ENCODE measurements at regions not wholly inside any gene's neighbourhood (a gene's known extent, or its start where the extent isn't known, plus 50 kb on each side); places are given as distances from the start of the nearest gene placed in this dataset.
A peak's percentile ranks its signal among the peaks of the same experiment; 100 is the strongest.

DNA sequence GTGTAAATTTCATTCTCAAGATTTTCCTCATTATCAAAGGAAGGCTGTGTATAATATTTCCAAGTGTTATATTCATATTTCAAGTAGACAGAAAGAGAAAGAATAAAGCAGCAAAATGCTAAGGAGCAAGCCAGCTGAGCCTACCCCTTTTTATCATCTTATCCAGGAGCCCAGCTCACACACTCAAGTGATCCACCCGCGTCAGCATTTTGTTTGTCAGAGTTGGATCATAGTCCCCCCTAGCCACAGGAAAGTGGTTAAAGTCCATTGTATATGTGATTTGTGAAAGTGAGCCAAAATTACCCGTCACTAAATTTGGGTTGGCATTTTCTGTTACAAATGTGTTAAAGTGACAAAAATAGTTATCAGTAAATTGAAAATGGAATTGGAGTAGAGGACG lies 289.3 kb upstream of the CTSO start:
- no peak for ATAC-seq (ENCODE audit: poor library complexity)
- intact Hi-C loops (cut with DNase I): no loop called here
- DNase-seq: no peak

DNA sequence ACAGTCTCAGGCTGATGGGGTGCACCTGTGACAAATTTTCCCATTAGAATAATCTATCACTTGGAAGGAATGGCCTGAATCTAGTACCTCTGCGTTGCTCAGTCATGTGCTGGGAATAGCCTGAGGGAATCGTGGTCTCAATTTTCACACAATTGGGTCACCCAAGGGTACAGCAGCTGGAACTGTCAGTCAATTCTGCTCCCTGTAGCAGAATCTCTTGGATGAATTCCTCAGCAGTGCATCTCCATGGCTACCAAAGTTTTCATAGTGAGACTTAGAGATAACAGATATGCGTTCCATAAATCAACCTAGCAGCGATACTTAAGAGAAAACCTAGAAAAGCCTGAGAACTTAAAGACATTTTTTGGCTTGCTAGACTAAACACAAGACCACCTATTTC lies 288.7 kb upstream of the CTSO start:
- intact Hi-C loops (cut with DNase I): no loop called here
- no peak for ATAC-seq (ENCODE audit: poor library complexity)
- DNase-seq: no peak

DNA sequence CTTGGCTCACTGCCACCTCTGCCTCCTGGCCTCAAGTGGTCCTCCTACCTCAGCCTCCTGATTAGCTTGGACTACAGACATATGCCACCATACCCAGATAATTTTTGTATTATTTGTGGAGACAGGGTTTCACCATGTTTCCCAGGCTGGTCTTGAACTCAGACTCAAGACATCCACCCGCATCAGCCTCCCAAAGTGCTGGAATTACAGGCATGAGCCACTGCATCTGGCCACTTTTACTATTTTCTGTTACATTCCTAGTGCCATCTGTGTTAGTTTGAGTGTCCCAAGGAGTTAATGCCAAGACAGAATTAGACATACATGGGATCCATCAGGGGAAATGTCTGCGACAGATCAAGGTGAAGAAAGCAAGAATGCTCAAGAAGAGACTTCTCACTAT lies 288.2 kb upstream of the CTSO start:
- no peak for DNase-seq
- no peak for ATAC-seq (ENCODE audit: poor library complexity)
- intact Hi-C loops (cut with DNase I): no loop called here

DNA sequence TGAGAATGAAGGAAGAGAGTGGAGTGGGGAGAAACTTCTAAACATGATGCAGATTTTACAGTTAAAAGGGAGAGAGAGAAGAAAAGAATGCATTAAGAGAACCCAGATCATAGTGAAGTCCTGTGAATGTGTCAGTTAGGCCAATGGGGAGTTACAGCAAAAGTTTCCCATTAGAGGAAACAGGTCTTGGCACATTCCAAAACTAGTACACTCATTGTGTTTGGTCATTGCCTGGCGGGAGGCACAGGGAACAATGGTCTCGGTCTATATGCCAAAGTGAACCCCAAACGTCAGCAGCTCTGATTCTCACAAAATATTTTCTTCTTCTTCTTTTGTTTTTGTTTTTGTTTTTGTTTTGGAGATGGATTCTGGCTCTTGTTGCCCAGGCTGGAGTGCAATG lies 284.5 kb upstream of the CTSO start:
- DNase-seq: no peak
- intact Hi-C loops (cut with DNase I): no loop called here
- no peak for ATAC-seq (ENCODE audit: poor library complexity)

DNA sequence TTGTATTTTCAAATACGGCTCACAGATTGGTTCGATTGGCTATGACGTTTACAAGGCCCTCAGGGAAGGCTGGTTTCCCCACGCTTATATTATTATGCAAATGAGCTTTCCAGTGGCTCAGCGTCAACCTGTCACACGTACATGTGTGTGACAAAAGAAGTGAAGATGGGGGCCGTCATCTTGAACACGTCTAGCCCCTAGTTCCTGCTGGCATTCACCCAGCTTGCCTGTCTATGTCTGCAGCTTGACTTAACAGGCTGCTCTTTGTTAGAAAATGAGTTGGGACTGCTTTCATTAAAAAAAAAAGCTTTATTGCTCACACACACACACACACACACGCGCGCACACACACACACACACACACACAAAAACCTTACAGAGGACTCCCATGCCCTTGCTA lies 283.6 kb upstream of the CTSO start:
- DNase-seq (no peak), ATAC-seq (ENCODE audit: poor library complexity) (no peak)
- intact Hi-C loops (cut with DNase I): no loop called here

DNA sequence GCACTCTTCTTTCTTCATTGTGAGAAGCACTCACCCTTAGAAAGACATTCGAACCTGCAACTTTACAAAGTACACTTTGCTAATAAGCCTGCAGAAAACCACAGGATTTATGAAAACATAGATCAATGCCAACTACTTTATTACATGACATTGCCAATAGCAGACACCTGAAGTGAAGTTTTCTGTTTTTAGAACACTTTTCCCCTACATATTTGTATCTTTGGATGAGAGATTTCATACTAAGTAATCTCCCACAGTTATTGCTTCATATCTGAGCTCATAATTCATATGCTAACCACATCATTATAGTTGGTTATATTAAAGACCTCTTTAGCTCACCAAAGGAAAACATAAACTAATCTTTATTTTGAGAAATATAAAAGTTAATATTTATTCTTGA lies 276.5 kb upstream of the CTSO start:
- DNase-seq: no peak
- intact Hi-C loops (cut with DNase I): no loop called here
- no peak for ATAC-seq (ENCODE audit: poor library complexity)

DNA sequence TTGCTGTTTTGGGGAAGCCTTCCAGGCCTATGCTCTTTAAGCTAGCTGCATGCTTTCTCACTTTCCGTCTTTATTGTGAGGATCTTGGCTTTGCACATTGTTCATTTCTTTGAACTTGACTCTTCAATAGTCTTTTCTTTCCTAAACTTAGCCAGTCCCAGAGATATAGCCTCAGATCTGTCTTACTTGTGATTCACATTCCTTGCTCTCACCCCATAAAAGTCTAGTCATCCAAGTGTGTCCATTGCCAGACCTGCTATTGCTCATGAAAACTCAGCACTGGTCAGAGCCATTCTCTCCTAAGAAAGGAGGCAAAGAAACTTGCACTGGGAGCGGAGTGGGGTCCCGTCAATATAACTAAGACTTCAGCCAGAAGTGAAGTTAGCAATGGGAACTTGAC lies 275.0 kb upstream of the CTSO start:
- ATAC-seq (ENCODE audit: poor library complexity): no peak
- DNase-seq: no peak
- intact Hi-C loops (cut with DNase I): no loop called here

DNA sequence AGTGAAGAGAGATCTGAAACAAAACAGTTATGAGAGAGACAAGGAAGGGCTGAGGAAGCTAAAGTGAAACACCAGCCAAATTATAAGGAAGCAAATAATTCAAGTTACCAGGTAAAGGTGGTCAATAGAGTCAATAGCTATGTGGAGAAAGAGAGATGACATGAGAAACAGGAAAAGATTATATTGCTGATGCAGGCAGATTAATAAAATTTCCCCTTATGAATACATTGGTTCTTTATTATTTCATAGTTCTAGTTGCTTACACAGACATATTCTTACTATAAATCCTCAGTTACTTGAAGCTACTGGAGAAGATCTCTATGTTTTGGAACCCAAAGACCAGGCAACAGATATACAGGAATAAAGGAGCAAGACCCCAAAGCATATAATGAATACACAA lies 273.7 kb upstream of the CTSO start:
- no peak for ATAC-seq (ENCODE audit: poor library complexity)

DNA sequence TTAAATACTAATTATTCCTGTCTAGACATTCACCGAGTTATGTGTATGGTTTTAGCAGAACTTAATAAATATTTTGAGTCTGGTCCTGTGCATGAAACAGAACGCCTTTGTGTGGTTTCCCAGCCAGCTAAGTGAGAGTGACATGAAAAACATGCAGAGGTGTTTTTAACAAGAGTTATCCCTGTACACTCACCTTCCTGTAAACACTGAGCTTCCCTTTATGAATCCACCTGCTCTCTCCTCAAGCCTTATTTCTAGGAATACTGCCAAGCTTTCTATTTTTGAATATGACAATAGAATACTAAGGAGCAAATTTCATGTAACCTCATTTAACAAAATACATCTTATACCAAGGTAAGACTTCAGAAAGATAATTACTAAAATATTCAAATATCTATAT lies 270.3 kb upstream of the CTSO start:
- ATAC-seq (ENCODE audit: poor library complexity) (no peak), DNase-seq (no peak)
- intact Hi-C loops (cut with DNase I): no loop called here

More for the DNA sequence above, 273.7 kb upstream of the CTSO start:
- no peak for DNase-seq
- intact Hi-C loops (cut with DNase I): no loop called here

DNA sequence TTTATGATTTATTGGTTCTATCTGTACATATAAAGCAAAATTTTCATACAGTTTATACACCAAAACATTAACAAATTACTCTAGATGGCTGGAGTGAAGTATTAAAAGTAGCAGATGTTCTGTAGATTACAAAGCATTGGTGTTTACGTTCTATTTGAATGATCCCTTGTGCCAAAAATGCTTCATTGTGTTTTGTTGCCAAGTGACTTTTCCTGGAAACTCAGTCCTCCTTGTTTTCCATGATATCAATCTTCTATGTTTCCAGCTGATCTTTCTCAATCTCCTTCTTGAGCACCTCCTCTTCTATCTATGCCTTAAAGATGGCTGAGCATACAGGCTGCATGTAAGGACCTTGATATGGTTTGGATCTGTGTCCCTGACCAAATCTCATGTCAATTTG lies 263.6 kb upstream of the CTSO start:
- DNase-seq: no peak
- intact Hi-C loops (cut with DNase I): no loop called here
- ATAC-seq (ENCODE audit: poor library complexity): no peak

DNA sequence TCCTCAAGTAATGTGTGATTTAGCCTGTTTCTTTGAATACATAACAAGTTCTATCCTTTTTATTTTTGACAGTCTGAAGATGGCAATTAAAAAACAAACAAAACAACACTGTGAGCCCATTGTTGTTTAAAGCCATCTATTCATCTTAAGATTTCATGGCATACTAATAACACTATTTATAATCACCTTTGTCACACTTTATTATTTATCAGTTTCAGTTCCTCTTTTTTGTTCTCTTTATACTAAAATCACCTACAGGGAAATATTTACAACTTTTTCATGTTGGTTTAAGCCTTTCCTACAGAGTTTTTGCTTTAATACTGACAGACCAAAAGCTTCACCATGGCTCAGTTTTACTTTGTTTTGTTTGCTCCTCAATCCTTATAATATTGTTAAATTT lies 247.4 kb upstream of the CTSO start:
- intact Hi-C loops (cut with DNase I): no loop called here
- DNase-seq: no peak
- no peak for ATAC-seq (ENCODE audit: poor library complexity)

DNA sequence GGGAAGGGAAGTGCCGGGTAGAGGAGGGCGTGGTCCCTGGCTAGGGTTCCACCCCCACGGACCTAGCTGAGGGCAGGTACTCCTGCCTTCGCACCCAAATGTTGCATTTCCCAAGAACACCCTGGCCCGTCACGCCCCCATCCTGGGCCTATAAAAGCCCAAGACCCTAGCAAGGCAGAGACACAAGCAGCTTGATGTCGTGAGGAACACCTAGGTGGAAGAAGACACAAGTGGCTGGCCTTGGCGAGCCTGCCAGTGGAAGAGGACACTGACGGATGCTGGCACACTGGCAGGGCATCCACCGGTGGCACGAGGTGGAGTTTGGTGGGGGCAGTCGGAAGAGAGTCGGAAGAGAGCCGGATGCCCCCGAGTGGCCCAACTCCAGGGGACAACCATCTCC lies 244.8 kb upstream of the CTSO start:
- DNase-seq (no peak), ATAC-seq (ENCODE audit: poor library complexity) (no peak)
- intact Hi-C loops (cut with DNase I): no loop called here

DNA sequence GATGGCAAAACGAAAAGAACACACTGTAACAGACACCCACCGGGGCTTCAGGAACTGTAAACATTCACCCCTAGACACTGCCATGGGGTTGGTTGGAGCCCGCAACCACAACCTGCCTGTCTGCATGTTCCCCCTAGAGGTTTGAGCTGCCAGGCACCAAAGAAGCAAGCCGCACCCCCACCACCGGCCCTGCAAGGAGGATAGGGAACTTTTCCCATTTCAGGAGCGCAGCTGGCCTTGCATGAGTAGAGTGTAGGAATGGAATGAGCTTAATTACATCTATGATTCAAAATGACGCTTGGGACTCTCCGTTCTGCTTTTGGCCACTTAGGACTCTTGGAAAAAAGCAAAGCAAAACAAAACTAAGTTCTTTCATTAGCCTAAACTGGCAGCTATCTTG lies 243.6 kb upstream of the CTSO start:
- peak; percentile 36 for DNase-seq
- intact Hi-C loops (cut with DNase I): no loop called here

DNA sequence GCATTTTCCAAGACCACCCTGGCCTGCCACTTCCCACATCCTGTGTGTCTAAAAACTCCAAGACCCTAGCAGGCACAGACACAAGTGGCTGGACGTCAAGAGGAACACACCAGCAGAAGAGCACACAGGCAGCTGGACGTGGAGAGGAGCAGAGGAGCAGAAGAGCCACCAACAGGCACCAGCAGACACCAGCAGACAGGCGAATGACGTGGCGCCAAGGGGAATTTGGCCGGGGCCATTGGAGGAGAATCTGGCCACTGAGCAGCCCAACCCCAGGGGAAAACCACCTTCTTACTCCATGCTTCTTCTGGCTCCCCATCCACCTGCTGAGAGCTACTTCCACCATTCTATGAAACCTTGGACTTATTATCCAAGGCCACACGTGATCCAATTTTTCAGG lies 243.1 kb upstream of the CTSO start:
- ATAC-seq (ENCODE audit: poor library complexity) (no peak), DNase-seq (no peak)
- intact Hi-C loops (cut with DNase I): no loop called here

More for the DNA sequence above, 243.6 kb upstream of the CTSO start:
- ATAC-seq (ENCODE audit: poor library complexity): no peak

DNA sequence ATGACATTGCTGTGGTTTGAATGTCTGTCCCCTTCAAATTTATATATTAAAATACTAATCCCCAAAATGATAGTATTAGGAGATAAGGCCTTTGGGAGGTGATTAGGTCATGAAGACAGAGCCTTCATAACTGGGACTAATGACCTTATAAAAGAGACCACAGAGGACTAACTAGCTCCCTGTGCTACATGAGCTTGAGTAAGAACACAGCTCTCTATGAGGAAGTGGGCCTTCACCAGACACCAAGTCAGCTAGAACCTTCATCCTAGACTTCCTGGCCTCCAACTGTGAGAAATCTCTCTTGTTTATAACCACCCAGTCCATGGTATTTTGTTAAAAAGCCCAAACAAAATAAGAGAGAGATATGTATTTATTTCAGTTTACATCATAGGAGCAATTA lies 242.2 kb upstream of the CTSO start:
- intact Hi-C loops (cut with DNase I): no loop called here
- ATAC-seq (ENCODE audit: poor library complexity): no peak

DNA sequence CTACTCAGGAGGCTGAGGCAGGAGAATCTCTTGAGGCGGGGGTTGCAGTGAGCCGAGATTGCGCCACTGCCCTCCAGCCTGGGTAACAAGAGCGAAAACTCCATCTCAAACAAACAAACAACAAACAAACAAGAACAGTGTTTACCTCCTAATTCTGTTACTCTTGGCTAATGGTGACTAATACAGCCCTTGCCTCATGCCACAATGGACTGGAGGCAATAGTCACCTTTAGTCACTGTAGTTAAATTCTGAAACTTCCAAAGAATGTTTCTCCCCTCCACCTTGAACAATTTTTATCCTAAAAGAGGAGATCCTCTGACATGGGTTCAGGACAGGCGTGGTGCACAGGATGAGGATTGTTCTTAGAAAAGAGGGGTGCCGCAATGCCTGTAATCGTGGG lies 241.2 kb upstream of the CTSO start:
- intact Hi-C loops (cut with DNase I): no loop called here
- ATAC-seq (ENCODE audit: poor library complexity): no peak

More for the DNA sequence above, 242.2 kb upstream of the CTSO start:
- DNase-seq: no peak

DNA sequence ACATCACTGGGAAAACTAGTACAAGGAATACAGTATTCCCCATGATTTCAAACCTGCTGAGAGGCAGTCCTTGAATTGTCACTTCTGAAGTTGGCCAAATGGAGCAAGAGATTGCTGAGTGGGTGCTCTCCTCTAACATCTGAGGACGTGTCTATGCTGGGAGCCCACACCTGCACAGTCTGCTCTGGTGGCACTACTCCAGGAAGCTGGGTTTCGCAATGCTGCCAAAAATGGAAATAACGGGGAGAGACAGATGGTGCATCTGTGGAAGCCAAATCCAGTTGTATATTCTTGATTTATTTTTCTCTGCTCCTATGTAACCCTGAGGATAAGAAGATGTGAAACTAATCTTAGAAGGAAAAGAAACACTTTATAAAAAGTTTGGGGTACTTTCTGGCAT lies 240.1 kb upstream of the CTSO start:
- intact Hi-C loops (cut with DNase I): no loop called here
- no peak for DNase-seq
- ATAC-seq (ENCODE audit: poor library complexity): no peak

More for the DNA sequence above, 241.2 kb upstream of the CTSO start:
- DNase-seq: no peak

DNA sequence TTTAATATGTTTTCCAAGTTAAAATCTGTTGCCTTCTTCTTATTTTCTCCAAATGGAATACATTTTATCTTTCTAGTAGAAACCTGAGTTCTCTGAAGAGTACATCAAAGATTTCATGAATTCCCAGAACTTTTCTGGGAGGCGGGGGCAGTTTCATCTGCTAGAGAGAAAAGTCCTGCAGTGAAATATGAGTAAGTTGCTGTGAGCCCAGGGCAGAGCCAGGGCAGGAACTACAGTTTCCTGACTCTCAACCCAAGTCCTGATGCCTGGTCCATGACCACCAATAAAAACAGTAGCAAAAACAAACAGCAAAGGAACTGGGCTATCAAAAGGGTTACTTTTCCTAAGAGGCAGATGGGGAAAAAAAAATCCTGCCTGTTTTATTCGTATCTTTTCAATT lies 239.4 kb upstream of the CTSO start:
- DNase-seq (no peak), ATAC-seq (ENCODE audit: poor library complexity) (no peak)
- intact Hi-C loops (cut with DNase I): no loop called here

DNA sequence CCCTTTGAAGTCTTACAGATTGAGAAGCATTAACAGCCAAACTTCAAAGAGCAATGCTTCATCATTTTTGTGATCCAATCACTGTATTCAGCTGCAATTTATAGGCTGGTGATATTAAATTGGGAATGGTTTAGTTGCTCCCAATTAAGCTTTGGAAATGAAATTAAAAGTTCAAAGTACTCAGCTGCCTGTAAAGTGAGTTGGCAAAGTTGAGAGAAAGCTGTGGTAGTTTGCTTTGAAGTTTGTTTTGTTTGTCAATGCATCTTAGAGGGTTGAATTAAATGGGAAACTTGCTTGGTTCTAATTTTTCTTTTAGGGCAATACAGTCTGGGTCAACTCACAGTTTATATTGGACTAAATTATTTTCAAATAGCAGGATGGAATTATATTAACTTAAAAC lies 238.4 kb upstream of the CTSO start:
- DNase-seq (no peak), ATAC-seq (ENCODE audit: poor library complexity) (no peak)
- intact Hi-C loops (cut with DNase I): no loop called here

DNA sequence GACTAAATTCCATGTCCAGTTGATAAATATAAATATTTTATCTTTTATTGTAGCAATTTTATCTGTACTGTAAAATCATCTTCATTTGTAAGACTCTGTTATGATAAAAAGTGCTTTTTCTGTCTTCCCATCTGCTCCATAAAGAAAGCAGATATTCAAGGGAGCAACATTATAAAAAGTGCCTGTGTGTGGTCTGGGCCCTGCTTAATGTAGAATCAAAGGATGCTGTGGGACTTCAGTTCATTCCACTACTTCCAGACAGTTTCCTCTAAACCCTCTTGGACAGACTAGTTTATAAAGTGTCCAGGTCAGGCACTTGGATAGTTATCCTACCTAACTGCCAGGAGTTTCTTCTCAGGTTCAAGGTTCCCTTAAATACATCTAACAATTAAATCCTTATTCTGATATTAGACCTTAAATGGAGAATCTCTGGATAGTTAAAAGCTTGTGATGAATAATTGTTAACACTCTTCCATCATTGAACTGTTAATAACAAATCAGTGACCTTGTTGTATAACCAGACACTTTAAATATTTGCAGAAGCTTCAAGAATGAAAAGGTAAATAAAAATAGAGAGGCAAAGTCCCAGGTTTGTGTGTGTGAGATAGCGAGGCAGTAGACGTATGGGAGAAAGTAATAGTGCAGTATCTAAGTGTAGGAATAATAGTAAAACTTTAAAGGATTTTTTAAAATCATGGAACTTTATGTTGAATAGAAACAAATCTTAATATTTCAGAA lies 237.5 kb upstream of the CTSO start:
- DNase-seq: no peak
- intact Hi-C loops (cut with DNase I): no loop called here
- no peak for ATAC-seq (ENCODE audit: poor library complexity)

DNA sequence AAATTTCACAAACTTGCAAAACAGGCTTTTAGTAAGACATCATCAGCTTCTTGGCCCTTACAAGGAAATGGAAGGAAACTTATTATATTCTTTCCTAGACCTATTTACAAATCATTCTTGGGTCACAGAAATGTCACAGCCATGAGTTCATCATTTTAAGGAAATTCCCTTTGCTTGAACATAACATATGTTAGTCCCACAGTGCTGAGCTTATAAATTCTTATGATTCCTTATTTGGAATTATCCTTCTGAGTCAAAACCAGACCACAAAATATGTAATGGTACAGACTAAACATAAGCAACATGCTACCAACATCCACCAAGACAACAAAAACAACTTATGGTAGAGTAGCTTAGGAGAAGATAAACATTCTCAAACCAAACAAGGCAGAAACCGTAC lies 236.9 kb upstream of the CTSO start:
- no peak for ATAC-seq (ENCODE audit: poor library complexity)
- DNase-seq: no peak
- intact Hi-C loops (cut with DNase I): no loop called here

All from Right ventricle myocardium superior (tissue), 1 donor.